Fibroblast of lung (primary cell): ENCODE measurements at regions not wholly inside any gene's neighbourhood (a gene's known extent, or its start where the extent isn't known, plus 50 kb on each side); places are given as distances from the start of the nearest gene placed in this dataset.
"Not testable (repeated sequence)": the region's sequence is repeated elsewhere in the genome, so short reads cannot be mapped to it uniquely, and the experiment has no call there.

Source experiments
- EZH2 ChIP-seq: IDR thresholded peaks from 2 replicates; pipeline ENCODE4 v1.5.1; 2012; ENCODE audit warnings: low read length, control low read depth, mild to moderate bottlenecking; ENCODE audit errors: missing control alignments
- TF ChIP-seq, protein P1 (sequence below), 2 donors: IDR thresholded peaks in 1 of 2; conservative IDR thresholded peaks in 1 of 2; 1 replicate in 1 of 2; 2 replicates in 1 of 2; pipeline ENCODE4 v1.5.1; 2011 to 2012; ENCODE audit warnings: low read length in 2 of 2, control low read depth in 1 of 2, inconsistent platforms in 1 of 2, low read depth in 1 of 2, mild to moderate bottlenecking in 1 of 2

DNA sequence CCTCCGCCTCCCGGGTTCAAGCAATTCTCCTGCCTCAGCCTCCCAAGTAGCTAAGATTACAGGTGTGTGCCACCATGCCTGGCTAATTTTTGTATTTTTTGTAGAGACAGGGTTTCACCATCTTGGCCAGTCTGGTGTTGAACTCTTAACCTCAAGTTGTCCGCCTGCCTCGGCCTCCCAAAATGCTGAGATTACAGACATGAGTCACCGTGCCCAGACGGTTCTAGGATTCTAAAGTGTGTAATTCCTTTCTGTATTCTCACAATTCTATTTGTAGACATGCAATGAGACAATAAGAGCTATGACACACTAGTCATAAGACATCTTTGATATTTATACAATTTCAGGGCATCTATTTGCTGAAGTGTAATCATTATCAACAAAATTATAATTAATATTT is 585.0 kb upstream of the FLRT2 start:
- TF ChIP-seq, protein P1, sequence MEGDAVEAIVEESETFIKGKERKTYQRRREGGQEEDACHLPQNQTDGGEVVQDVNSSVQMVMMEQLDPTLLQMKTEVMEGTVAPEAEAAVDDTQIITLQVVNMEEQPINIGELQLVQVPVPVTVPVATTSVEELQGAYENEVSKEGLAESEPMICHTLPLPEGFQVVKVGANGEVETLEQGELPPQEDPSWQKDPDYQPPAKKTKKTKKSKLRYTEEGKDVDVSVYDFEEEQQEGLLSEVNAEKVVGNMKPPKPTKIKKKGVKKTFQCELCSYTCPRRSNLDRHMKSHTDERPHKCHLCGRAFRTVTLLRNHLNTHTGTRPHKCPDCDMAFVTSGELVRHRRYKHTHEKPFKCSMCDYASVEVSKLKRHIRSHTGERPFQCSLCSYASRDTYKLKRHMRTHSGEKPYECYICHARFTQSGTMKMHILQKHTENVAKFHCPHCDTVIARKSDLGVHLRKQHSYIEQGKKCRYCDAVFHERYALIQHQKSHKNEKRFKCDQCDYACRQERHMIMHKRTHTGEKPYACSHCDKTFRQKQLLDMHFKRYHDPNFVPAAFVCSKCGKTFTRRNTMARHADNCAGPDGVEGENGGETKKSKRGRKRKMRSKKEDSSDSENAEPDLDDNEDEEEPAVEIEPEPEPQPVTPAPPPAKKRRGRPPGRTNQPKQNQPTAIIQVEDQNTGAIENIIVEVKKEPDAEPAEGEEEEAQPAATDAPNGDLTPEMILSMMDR (conservative IDR thresholded peaks at IDR 0.05 in 1 of 2, IDR thresholded peaks at IDR 0.05 in 1 of 2; ENCODE audit: low read depth in 1 of 2, low read length in 2 of 2) = not testable (repeated sequence)
- not testable (repeated sequence) for TF ChIP-seq EZH2
